Parathyroid adenoma (tissue), 2 donors: ENCODE measurements at regions not wholly inside any gene's neighbourhood (a gene's known extent, or its start where the extent isn't known, plus 50 kb on each side); places are given as distances from the start of the nearest gene placed in this dataset.

Experiments
- H2AFZ ChIP-seq: fragments of 300-600 bp; sonication (generic); one replicate; pipeline ENCODE4 v1.7.0; 2017; ENCODE audit warnings: antibody characterized with exemption, mild to moderate bottlenecking
- H3K27ac ChIP-seq: fragments of 300-600 bp; sonication (generic); one replicate; pipeline ENCODE4 v1.7.0; 2017
- H3K27me3 ChIP-seq: fragments of 300-600 bp; sonication (generic); one replicate; pipeline ENCODE4 v1.7.0; 2017; ENCODE audit warnings: low read length; ENCODE audit not compliant: control insufficient read depth, insufficient read depth
- H3K36me3 ChIP-seq: fragments of 300-600 bp; sonication (generic); one replicate; pipeline ENCODE4 v1.7.0; 2017; ENCODE audit warnings: low read length; ENCODE audit not compliant: control insufficient read depth, insufficient read depth
- H3K4me1 ChIP-seq: fragments of 300-600 bp; sonication (generic); one replicate; pipeline ENCODE4 v1.7.0; 2017; ENCODE audit warnings: control low read depth
- H3K4me2 ChIP-seq: fragments of 300-600 bp; sonication (generic); one replicate; pipeline ENCODE4 v1.7.0; 2017; ENCODE audit warnings: low read length
- H3K4me3 ChIP-seq: fragments of 300-600 bp; sonication (generic); one replicate; pipeline ENCODE4 v1.7.0; 2017; ENCODE audit warnings: low read depth, low read length
- H3K79me2 ChIP-seq: fragments of 300-600 bp; sonication (generic); one replicate; pipeline ENCODE4 v1.7.0; 2017; ENCODE audit warnings: control low read depth
- H3K9ac ChIP-seq: fragments of 300-600 bp; sonication (generic); one replicate; pipeline ENCODE4 v1.7.0; 2017; ENCODE audit warnings: mild to moderate bottlenecking
- H3K9me3 ChIP-seq: fragments of 300-600 bp; sonication (generic); one replicate; pipeline ENCODE4 v1.7.0; 2017; ENCODE audit warnings: low read length; ENCODE audit not compliant: control insufficient read depth
- TF ChIP-seq, protein P1 (sequence below): fragments of 300-600 bp; sonication (generic); IDR thresholded peaks from one replicate; pipeline ENCODE4 v1.7.0; 2017; ENCODE audit warnings: antibody characterized with exemption, mild to moderate bottlenecking
- donor health status: primary hyperparathyroidism.

DNA sequence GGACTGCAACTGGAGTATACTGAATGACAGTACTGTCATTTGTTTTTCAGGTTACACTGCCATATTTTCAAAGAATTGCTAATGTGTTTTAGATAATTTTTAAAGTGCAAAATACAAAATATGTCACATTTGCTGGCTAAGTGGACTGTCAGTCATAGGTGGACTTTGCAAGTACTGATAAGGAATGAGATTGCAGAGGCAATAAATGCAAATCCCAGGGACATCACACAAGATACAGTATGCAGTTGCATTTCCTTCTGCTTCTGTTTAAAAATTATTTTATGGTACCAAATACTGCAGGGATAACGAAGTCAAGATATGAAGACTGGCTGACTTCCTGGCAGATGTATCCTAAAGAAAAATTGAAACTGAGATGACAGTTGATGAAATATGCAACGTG lies 237.6 kb upstream of the MAGI2 start:
- TF ChIP-seq, protein P1, sequence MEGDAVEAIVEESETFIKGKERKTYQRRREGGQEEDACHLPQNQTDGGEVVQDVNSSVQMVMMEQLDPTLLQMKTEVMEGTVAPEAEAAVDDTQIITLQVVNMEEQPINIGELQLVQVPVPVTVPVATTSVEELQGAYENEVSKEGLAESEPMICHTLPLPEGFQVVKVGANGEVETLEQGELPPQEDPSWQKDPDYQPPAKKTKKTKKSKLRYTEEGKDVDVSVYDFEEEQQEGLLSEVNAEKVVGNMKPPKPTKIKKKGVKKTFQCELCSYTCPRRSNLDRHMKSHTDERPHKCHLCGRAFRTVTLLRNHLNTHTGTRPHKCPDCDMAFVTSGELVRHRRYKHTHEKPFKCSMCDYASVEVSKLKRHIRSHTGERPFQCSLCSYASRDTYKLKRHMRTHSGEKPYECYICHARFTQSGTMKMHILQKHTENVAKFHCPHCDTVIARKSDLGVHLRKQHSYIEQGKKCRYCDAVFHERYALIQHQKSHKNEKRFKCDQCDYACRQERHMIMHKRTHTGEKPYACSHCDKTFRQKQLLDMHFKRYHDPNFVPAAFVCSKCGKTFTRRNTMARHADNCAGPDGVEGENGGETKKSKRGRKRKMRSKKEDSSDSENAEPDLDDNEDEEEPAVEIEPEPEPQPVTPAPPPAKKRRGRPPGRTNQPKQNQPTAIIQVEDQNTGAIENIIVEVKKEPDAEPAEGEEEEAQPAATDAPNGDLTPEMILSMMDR: no peak
- H3K4me3 ChIP-seq: no peak overlapping the region
- H3K9ac ChIP-seq: no peak overlapping the region
- H3K79me2 ChIP-seq: no peaks in the 10 kb centered on the region
- H3K9me3 ChIP-seq: no peaks in the 10 kb centered on the region
- H3K27ac ChIP-seq: no peak overlapping the region
- no peak overlapping the region for H2AFZ ChIP-seq
- no peak overlapping the region for H3K4me2 ChIP-seq
- no peaks in the 10 kb centered on the region for H3K27me3 ChIP-seq
- H3K4me1 ChIP-seq: no peaks in the 10 kb centered on the region
- no peaks in the 10 kb centered on the region for H3K36me3 ChIP-seq

DNA sequence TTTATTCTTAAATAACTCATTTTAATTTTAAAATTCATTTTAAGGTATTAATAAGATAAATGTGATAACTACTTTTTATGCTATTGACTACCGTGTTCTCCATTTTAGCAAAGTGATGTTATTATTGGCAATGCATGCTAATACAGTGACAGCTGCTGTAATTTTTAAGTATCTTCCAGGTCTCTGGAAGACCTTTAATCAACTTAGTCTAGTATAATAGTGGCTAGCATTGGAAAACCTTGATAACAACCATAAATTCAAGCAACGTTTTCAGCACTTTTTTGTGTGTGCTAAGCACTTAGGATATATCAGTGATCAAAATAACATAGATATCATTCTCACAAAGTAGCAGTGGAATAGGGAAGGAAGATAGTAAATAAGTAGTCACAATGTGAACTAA lies 230.9 kb upstream of the MAGI2 start:
- H3K27me3 ChIP-seq: no peaks in the 10 kb centered on the region
- H3K4me3 ChIP-seq: no peak overlapping the region
- no peak overlapping the region for H2AFZ ChIP-seq
- H3K27ac ChIP-seq: no peak overlapping the region
- H3K9ac ChIP-seq: no peak overlapping the region
- no peaks in the 10 kb centered on the region for H3K4me1 ChIP-seq
- H3K36me3 ChIP-seq: no peaks in the 10 kb centered on the region
- no peaks in the 10 kb centered on the region for H3K9me3 ChIP-seq
- H3K79me2 ChIP-seq: no peaks in the 10 kb centered on the region
- TF ChIP-seq, protein P1: no peak
- H3K4me2 ChIP-seq: no peak overlapping the region

DNA sequence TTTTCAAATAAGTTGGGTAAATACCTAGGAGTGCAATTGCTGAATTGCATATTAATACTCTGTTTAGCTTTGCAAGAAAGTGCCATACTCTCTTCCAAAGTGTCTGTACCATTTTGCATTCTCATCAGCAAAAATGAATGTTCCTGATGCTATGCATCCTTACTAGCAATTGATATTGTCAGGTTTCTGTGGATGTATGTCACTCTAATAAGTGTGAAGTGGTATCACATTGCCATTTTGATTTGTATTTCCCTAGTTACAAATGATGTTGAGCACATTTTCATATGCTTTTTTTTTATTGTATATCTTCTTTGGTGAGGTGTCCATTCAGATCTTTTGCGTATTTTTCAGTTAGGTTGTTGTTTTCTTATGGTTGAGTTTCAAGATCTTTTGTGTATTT lies 230.4 kb upstream of the MAGI2 start:
- H3K4me3 ChIP-seq: no peak overlapping the region
- H3K79me2 ChIP-seq: no peaks in the 10 kb centered on the region
- no peaks in the 10 kb centered on the region for H3K36me3 ChIP-seq
- H3K4me1 ChIP-seq: no peaks in the 10 kb centered on the region
- no peaks in the 10 kb centered on the region for H3K27me3 ChIP-seq
- TF ChIP-seq, protein P1: no peak
- no peak overlapping the region for H3K4me2 ChIP-seq
- no peak overlapping the region for H3K27ac ChIP-seq
- H3K9ac ChIP-seq: no peak overlapping the region
- H3K9me3 ChIP-seq: no peaks in the 10 kb centered on the region
- no peak overlapping the region for H2AFZ ChIP-seq

DNA sequence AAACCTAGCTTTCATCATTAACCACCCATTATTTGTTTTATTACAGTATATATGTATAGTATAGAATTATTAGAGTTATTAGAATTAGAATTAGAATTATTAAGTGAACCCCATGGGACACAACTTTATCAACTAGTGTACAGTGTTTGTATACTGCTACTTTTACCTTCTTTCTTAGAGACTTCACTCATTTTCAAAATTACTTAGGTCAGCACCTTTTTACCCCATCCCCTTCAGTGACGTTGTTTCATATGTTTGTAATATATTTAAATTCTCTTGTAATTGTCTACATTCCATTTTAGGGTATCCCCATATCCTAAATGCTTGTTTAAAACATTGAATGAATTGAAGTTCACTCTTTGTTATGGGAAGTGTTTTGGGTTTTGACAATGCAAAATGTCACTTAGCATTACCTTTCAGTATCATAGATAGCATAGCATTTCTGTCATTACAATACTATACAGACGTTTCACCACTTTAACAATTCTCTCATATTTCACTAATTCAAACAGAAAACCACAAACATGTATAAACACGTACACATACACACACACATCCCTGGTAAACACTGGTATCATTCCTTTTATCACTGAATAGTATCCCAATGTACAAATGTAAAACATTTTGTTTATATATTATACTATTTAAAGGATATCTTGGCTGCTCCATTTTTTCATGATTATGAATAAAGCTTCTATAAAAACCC lies 229.9 kb upstream of the MAGI2 start:
- TF ChIP-seq, protein P1: no peak
- Histone ChIP-seq H3K4me3 (no peak overlapping the region), H3K4me1 (no peaks in the 10 kb centered on the region), H3K27me3 (no peaks in the 10 kb centered on the region), H3K4me2 (no peak overlapping the region), H3K79me2 (no peaks in the 10 kb centered on the region), H3K36me3 (no peaks in the 10 kb centered on the region), H3K27ac (no peak overlapping the region), H2AFZ (no peak overlapping the region), H3K9ac (no peak overlapping the region), H3K9me3 (no peaks in the 10 kb centered on the region)

DNA sequence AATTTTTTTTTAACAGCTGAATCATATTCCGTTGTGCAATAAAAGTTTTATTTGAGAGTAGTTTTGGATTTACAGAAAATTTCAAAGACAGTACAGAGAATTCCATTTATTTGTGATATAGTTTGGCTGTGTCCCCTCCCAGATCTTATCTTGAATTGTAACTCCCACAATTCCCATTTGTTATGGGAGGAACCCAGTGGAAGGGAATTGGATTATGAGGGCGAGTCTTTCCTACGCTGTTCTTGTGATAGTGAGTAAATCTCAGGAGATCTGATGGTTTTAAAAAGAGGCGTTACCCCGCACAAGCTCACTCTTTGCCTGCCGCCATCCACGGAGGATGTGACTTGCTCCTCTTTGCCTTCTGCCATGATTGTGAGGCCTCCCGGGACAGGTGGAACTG lies 228.0 kb upstream of the MAGI2 start:
- no peak overlapping the region for H3K9ac ChIP-seq
- no peaks in the 10 kb centered on the region for H3K27me3 ChIP-seq
- H2AFZ ChIP-seq: no peak overlapping the region
- TF ChIP-seq, protein P1: no peak
- H3K4me3 ChIP-seq: no peak overlapping the region
- no peaks in the 10 kb centered on the region for H3K79me2 ChIP-seq
- no peak overlapping the region for H3K27ac ChIP-seq
- H3K4me2 ChIP-seq: no peak overlapping the region
- no peaks in the 10 kb centered on the region for H3K36me3 ChIP-seq
- H3K4me1 ChIP-seq: no peaks in the 10 kb centered on the region
- no peaks in the 10 kb centered on the region for H3K9me3 ChIP-seq
